CD14-positive monocyte (primary cell): ENCODE measurements at regions not wholly inside any gene's neighbourhood (a gene's known extent, or its start where the extent isn't known, plus 50 kb on each side); places are given as distances from the start of the nearest gene placed in this dataset.
"Not testable (repeated sequence)": the region's sequence is repeated elsewhere in the genome, so short reads cannot be mapped to it uniquely, and the experiment has no call there.

Source experiments
- DNase-seq, 3 donors: peaks; one replicate each; pipeline ENCODE4 v3.0.0-alpha.2; 2011 to 2022
- H2AFZ ChIP-seq: 2 replicates; pipeline ENCODE4 v1.6.0; 2012; ENCODE audit warnings: mild to moderate bottlenecking, low read depth, low read length, inconsistent platforms; ENCODE audit not compliant: insufficient read depth, poor library complexity, severe bottlenecking
- H3K27ac ChIP-seq, 2 donors: 1 replicate in 1 of 2; 2 replicates in 1 of 2; pipeline ENCODE4 v1.5.1; 2012 to 2013; ENCODE audit warnings: low read length in 2 of 2, control low read depth in 1 of 2, inconsistent platforms in 1 of 2, low read depth in 1 of 2, mild to moderate bottlenecking in 1 of 2
- H3K27me3 ChIP-seq, 2 donors: one replicate each; pipeline versions ENCODE4 v1.6.0 to v1.6.1; 2011 to 2013; ENCODE audit warnings: low read length in 2 of 2; ENCODE audit not compliant: control insufficient read depth in 2 of 2, insufficient read depth in 2 of 2
- H3K36me3 ChIP-seq, 2 donors: replicated peaks in 1 of 2; 1 replicate in 1 of 2; 2 replicates in 1 of 2; pipeline versions ENCODE4 v1.5.1 to v1.6.1; 2012 to 2013; ENCODE audit warnings: low read length in 2 of 2, control low read depth in 1 of 2, inconsistent platforms in 1 of 2, mild to moderate bottlenecking in 1 of 2; ENCODE audit not compliant: insufficient read depth in 2 of 2, control insufficient read depth in 1 of 2
- H3K4me1 ChIP-seq, 2 donors: 1 replicate in 1 of 2; 2 replicates in 1 of 2; pipeline versions ENCODE4 v1.5.1 to v1.6.1; 2012 to 2013; ENCODE audit warnings: low read length in 2 of 2, control low read depth in 1 of 2, inconsistent platforms in 1 of 2, mild to moderate bottlenecking in 1 of 2, moderate library complexity in 1 of 2; ENCODE audit not compliant: insufficient read depth in 2 of 2, control insufficient read depth in 1 of 2
- H3K4me2 ChIP-seq: replicated peaks from 2 replicates; pipeline ENCODE3; 2012; ENCODE audit warnings: low read length, moderate library complexity, mild to moderate bottlenecking; ENCODE audit not compliant: poor library complexity, severe bottlenecking; ENCODE audit errors: extremely low read depth
- H3K4me3 ChIP-seq, 3 experiments: fragments of 200-600 bp in 1 of 3; sonication (generic) in 1 of 3; replicated peaks in 1 of 3; 1 replicate in 2 of 3; 2 replicates in 1 of 3; pipeline ENCODE4 v1.5.1; 2011 to 2013; ENCODE audit warnings: low read length in 3 of 3, mild to moderate bottlenecking in 3 of 3, control low read depth in 2 of 3, low read depth in 2 of 3, inconsistent platforms in 1 of 3, moderate library complexity in 1 of 3
- H3K79me2 ChIP-seq: 2 replicates; pipeline ENCODE4 v1.6.0; 2012; ENCODE audit warnings: mild to moderate bottlenecking, control low read depth, inconsistent platforms, low read length, moderate library complexity; ENCODE audit not compliant: insufficient read depth
- H3K9ac ChIP-seq: 2 replicates; pipeline ENCODE4 v1.6.0; 2017; ENCODE audit warnings: low read length, mild to moderate bottlenecking; ENCODE audit not compliant: insufficient read depth, poor library complexity, severe bottlenecking
- H3K9me3 ChIP-seq, 2 donors: replicated peaks in 1 of 2; 1 replicate in 1 of 2; 2 replicates in 1 of 2; pipeline versions ENCODE4 v1.5.1 to v1.6.1; 2012 to 2013; ENCODE audit warnings: low read length in 2 of 2, control low read depth in 1 of 2; ENCODE audit not compliant: control insufficient read depth in 1 of 2, insufficient read depth in 1 of 2
- H4K20me1 ChIP-seq: 2 replicates; pipeline ENCODE4 v1.6.0; 2012; ENCODE audit warnings: mild to moderate bottlenecking, low read length, control low read depth, moderate library complexity; ENCODE audit not compliant: insufficient read depth
- H3K27ac Mint-ChIP-seq, 7 donors: one replicate each; pipeline ENCODE4 v1.8.0; 2020; ENCODE audit warnings: mild to moderate bottlenecking in 7 of 7, mixed read lengths in 7 of 7, moderate library complexity in 6 of 7, inconsistent platforms in 2 of 7
- H3K27me3 Mint-ChIP-seq, 3 donors: one replicate each; pipeline ENCODE4 v1.8.0; 2021 to 2022; ENCODE audit warnings: low read depth in 3 of 3, mild to moderate bottlenecking in 3 of 3, mixed read lengths in 3 of 3, moderate library complexity in 3 of 3, inconsistent platforms in 1 of 3
- H3K36me3 Mint-ChIP-seq, 2 donors: one replicate each; pipeline ENCODE4 v1.8.0; 2020; ENCODE audit warnings: mixed read lengths in 2 of 2, inconsistent platforms in 1 of 2, mild to moderate bottlenecking in 1 of 2
- H3K4me1 Mint-ChIP-seq: one replicate; pipeline ENCODE4 v1.8.0; 2020; ENCODE audit warnings: mild to moderate bottlenecking, mixed read lengths
- H3K4me3 Mint-ChIP-seq, 2 donors: one replicate each; pipeline ENCODE4 v1.8.0; 2020; ENCODE audit warnings: mild to moderate bottlenecking in 2 of 2, mixed read lengths in 2 of 2, moderate library complexity in 1 of 2
- H3K9me3 Mint-ChIP-seq, 7 donors: one replicate each; pipeline ENCODE4 v1.8.0; 2020 to 2022; ENCODE audit warnings: mixed read lengths in 7 of 7, mild to moderate bottlenecking in 6 of 7, moderate library complexity in 6 of 7, inconsistent platforms in 2 of 7
- WGBS: methylation state at CpG from one replicate; pipeline ENCODE4 v1.1.5; 2013; ENCODE audit warnings: missing lambda C conversion rate; ENCODE audit not compliant: insufficient coverage; 5-methylcytosine and 5-hydroxymethylcytosine counted together
- intact Hi-C, 2 donors: fragments of 100-400 bp; cut with micrococcal nuclease; formaldehyde crosslinking; loops; one replicate each; pipeline versions ENCODE4 v1.15.0 to v1.15.1; 2023
- TF ChIP-seq, protein P1 (sequence below): fragments of 200-600 bp; IDR thresholded peaks from one replicate; pipeline ENCODE4 v1.8.0; 2022; ENCODE audit warnings: antibody characterized with exemption, mild to moderate bottlenecking

GRCh38 chr3:26029321-26029720 is 239.4 kb downstream of the OXSM start:
- H3K9ac ChIP-seq: no peak overlapping the region
- Mint-ChIP-seq H3K9me3 (peaks cover 2 to 13% (median 7%) of the 10 kb centered on the region in 7 donors), H3K36me3 (no peaks in the 10 kb centered on the region), H3K27ac (no peak overlapping the region), H3K27me3 (peaks cover 0 to 1% (median 0%) of the 10 kb centered on the region in 3 donors), H3K4me1 (no peaks in the 10 kb centered on the region), H3K4me3 (no peak overlapping the region)
- H3K4me2 ChIP-seq: no peak overlapping the region
- no peak overlapping the region for H2AFZ ChIP-seq
- no peaks in the 10 kb centered on the region for H3K36me3 ChIP-seq
- H4K20me1 ChIP-seq: no peaks in the 10 kb centered on the region
- no peak overlapping the region for H3K27ac ChIP-seq
- 73% methylated on average over 2 of the region's 2 CpGs for whole genome bisulfite sequencing
- no peaks in the 10 kb centered on the region for H3K27me3 ChIP-seq
- no peak overlapping the region for H3K4me3 ChIP-seq
- no peaks in the 10 kb centered on the region for H3K79me2 ChIP-seq
- peaks cover 7 to 15% of the 10 kb centered on the region in 2 donors for H3K9me3 ChIP-seq
- intact Hi-C loops: no loop called here
- no peaks in the 10 kb centered on the region for H3K4me1 ChIP-seq
- DNase-seq: no peak
- TF ChIP-seq, protein P1, sequence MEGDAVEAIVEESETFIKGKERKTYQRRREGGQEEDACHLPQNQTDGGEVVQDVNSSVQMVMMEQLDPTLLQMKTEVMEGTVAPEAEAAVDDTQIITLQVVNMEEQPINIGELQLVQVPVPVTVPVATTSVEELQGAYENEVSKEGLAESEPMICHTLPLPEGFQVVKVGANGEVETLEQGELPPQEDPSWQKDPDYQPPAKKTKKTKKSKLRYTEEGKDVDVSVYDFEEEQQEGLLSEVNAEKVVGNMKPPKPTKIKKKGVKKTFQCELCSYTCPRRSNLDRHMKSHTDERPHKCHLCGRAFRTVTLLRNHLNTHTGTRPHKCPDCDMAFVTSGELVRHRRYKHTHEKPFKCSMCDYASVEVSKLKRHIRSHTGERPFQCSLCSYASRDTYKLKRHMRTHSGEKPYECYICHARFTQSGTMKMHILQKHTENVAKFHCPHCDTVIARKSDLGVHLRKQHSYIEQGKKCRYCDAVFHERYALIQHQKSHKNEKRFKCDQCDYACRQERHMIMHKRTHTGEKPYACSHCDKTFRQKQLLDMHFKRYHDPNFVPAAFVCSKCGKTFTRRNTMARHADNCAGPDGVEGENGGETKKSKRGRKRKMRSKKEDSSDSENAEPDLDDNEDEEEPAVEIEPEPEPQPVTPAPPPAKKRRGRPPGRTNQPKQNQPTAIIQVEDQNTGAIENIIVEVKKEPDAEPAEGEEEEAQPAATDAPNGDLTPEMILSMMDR: no peak

GRCh38 chr3:26042126-26042525 is 252.2 kb downstream of the OXSM start:
- H3K4me3 ChIP-seq, H3K4me3 Mint-ChIP-seq, H3K9ac ChIP-seq, H3K79me2 ChIP-seq, DNase-seq, H3K36me3 ChIP-seq, H4K20me1 ChIP-seq, H3K4me1 ChIP-seq, H3K4me1 Mint-ChIP-seq, H3K27ac Mint-ChIP-seq, H3K36me3 Mint-ChIP-seq, H3K27ac ChIP-seq, H3K27me3 ChIP-seq, H3K9me3 ChIP-seq, intact Hi-C loops, H3K4me2 ChIP-seq, H3K27me3 Mint-ChIP-seq, H2AFZ ChIP-seq: not testable (repeated sequence)
- H3K9me3 Mint-ChIP-seq: peaks cover 11 to 26% (median 20%) of the 10 kb centered on the region in 7 donors
- 90% methylated on average over 11 of the region's 12 CpGs for WGBS
